ENCODE measurements at regions not wholly inside any gene's neighbourhood (a gene's known extent, or its start where the extent isn't known, plus 50 kb on each side); places are given as distances from the start of the nearest gene placed in this dataset.

GRCh38 chr1:165143437-165144065 is 213.0 kb downstream of the LMX1A start:
- H3K9me3 ChIP-seq (replicated peaks; ENCODE audit: control insufficient read depth, insufficient read depth, low read length), result no peaks in the 10 kb centered on the region
- H3K79me2 ChIP-seq (ENCODE audit: control insufficient read depth, insufficient read depth, low read length), result no peaks in the 10 kb centered on the region
- no peak overlapping the region for H2AFZ ChIP-seq (ENCODE audit: low read depth, low read length)
- H3K27ac ChIP-seq (ENCODE audit: insufficient read depth, low read depth, low read length), result no peak overlapping the region
- ChIA-PET CTCF (interaction anchor here (1.2 to 2.0 kb wide), 4 partner anchors 14 to 449 kb away, joined by 4 to 10 read pairs (median 5); no protein-coding TSS in a partner anchor), POLR2A (no interaction called here)
- dilution Hi-C loops (cut with MboI; ENCODE audit: extremely low pct_ligation_motif_present, low sequenced_read_pairs), result no loop called here
- no peaks in the 10 kb centered on the region for H3K4me1 ChIP-seq (ENCODE audit: control insufficient read depth, extremely low read depth, insufficient read depth, low read length)
- no peaks in the 10 kb centered on the region for H4K20me1 ChIP-seq (replicated peaks; ENCODE audit: control insufficient read depth, extremely low read depth, insufficient read depth, low read length)
- BruUV-seq (replicated peaks), result no TSS peak
- H3K4me2 ChIP-seq (ENCODE audit: insufficient read depth, low read length), result no peak overlapping the region
- H3K36me3 ChIP-seq (ENCODE audit: control insufficient read depth in 2 of 2, extremely low read depth in 1 of 2, insufficient read depth in 2 of 2, low read length in 2 of 2), result no peaks in the 10 kb centered on the region
- no peaks in the 10 kb centered on the region for H3K27me3 ChIP-seq (ENCODE audit: control insufficient read depth in 2 of 2, insufficient read depth in 2 of 2, low read length in 2 of 2)
- no peaks in the 10 kb centered on the region for H3K9me1 ChIP-seq (replicated peaks; ENCODE audit: control insufficient read depth, extremely low read depth, insufficient read depth, low read length)
- no peak overlapping the region for H3K9ac ChIP-seq (replicated peaks; ENCODE audit: extremely low read depth, insufficient read depth, low read length)
- no peak overlapping the region for H3K4me3 ChIP-seq (replicated peaks in 1 of 3; ENCODE audit: insufficient read depth in 1 of 3, low read depth in 1 of 3, low read length in 3 of 3)
- TF ChIP-seq POLR2A (IDR thresholded peaks at IDR 0.05; ENCODE audit: low read depth, low read length), result no peak
- peak; percentile 56 to 58 for TF ChIP-seq CTCF (IDR thresholded peaks at IDR 0.05; ENCODE audit: extremely low read depth in 1 of 2, insufficient read depth in 1 of 2, low read depth in 1 of 2, low read length in 2 of 2)
- TF ChIP-seq MYC (IDR thresholded peaks at IDR 0.05; ENCODE audit: low read depth, low read length), result no peak
- intact Hi-C loops (cut with micrococcal nuclease), result loop anchor here (1.0 to 10.0 kb wide), 5 partner anchors 29 to 1729 kb away; no protein-coding TSS in a partner anchor
- FAIRE-seq (no peak), DNase-seq (ENCODE audit: low read depth, low spot score) (no peak)

GRCh38 chr1:165138960-165139359 is 217.6 kb downstream of the LMX1A start:
- no peaks in the 10 kb centered on the region for H3K27me3 ChIP-seq (ENCODE audit: control insufficient read depth in 2 of 2, insufficient read depth in 2 of 2, low read length in 2 of 2)
- H3K4me2 ChIP-seq (ENCODE audit: insufficient read depth, low read length), result no peak overlapping the region
- ChIA-PET POLR2A (no interaction called here), CTCF (no interaction called here)
- TF ChIP-seq CTCF (IDR thresholded peaks at IDR 0.05; ENCODE audit: extremely low read depth in 1 of 2, insufficient read depth in 1 of 2, low read depth in 1 of 2, low read length in 2 of 2) (no peak), GATA2 (IDR thresholded peaks at IDR 0.05; ENCODE audit: insufficient read depth, insufficient read length, low read depth, low read length) (no peak)
- H4K20me1 ChIP-seq (replicated peaks; ENCODE audit: control insufficient read depth, extremely low read depth, insufficient read depth, low read length), result no peaks in the 10 kb centered on the region
- no peak overlapping the region for H3K9ac ChIP-seq (replicated peaks; ENCODE audit: extremely low read depth, insufficient read depth, low read length)
- dilution Hi-C loops (cut with MboI; ENCODE audit: extremely low pct_ligation_motif_present, low sequenced_read_pairs) (no loop called here), intact Hi-C loops (cut with micrococcal nuclease) (no loop called here)
- no peaks in the 10 kb centered on the region for H3K79me2 ChIP-seq (ENCODE audit: control insufficient read depth, insufficient read depth, low read length)
- H3K4me3 ChIP-seq (replicated peaks in 1 of 3; ENCODE audit: insufficient read depth in 1 of 3, low read depth in 1 of 3, low read length in 3 of 3), result no peak overlapping the region
- H3K9me3 ChIP-seq (replicated peaks; ENCODE audit: control insufficient read depth, insufficient read depth, low read length), result no peaks in the 10 kb centered on the region
- no peaks in the 10 kb centered on the region for H3K9me1 ChIP-seq (replicated peaks; ENCODE audit: control insufficient read depth, extremely low read depth, insufficient read depth, low read length)
- no TSS peak for BruUV-seq (replicated peaks)
- FAIRE-seq, result no peak
- H3K36me3 ChIP-seq (ENCODE audit: control insufficient read depth in 2 of 2, extremely low read depth in 1 of 2, insufficient read depth in 2 of 2, low read length in 2 of 2), result no peaks in the 10 kb centered on the region
- no peaks in the 10 kb centered on the region for H3K4me1 ChIP-seq (ENCODE audit: control insufficient read depth, extremely low read depth, insufficient read depth, low read length)
- H3K27ac ChIP-seq (ENCODE audit: insufficient read depth, low read depth, low read length), result no peak overlapping the region
- H2AFZ ChIP-seq (ENCODE audit: low read depth, low read length), result no peak overlapping the region
- no peak for DNase-seq (ENCODE audit: low read depth, low spot score)

All from endothelial cell of umbilical vein (primary cell).